SU-DHL-6 (cell line): ENCODE measurements at regions not wholly inside any gene's neighbourhood (a gene's known extent, or its start where the extent isn't known, plus 50 kb on each side); places are given as distances from the start of the nearest gene placed in this dataset.

Experiments used
- H2AFZ ChIP-seq: fragments of 200-600 bp; sonication (generic); 2 replicates; pipeline ENCODE4 v1.6.1; 2014; ENCODE audit warnings: low read depth, mild to moderate bottlenecking, moderate library complexity, mixed read lengths, antibody characterized with exemption, low read length; ENCODE audit not compliant: severe bottlenecking
- H3F3A ChIP-seq: fragments of 200-600 bp; shearing (Covaris generic); 2 replicates; pipeline ENCODE4 v1.6.0; 2016; ENCODE audit warnings: antibody characterized with exemption, mild to moderate bottlenecking; ENCODE audit not compliant: insufficient read depth
- H3K27ac ChIP-seq: fragments of 200-600 bp; sonication (generic); 2 replicates; pipeline ENCODE4 v1.5.1; 2016; ENCODE audit warnings: low read depth, mild to moderate bottlenecking, low read length, moderate library complexity, mixed read lengths
- H3K27me3 ChIP-seq: fragments of 200-600 bp; sonication (generic), shearing (Covaris generic); 2 replicates; pipeline ENCODE4 v1.6.0; 2014; ENCODE audit warnings: mild to moderate bottlenecking, low read length
- H3K36me3 ChIP-seq: fragments of 200-600 bp; sonication (generic); 2 replicates; pipeline ENCODE4 v1.6.1; 2014; ENCODE audit warnings: mild to moderate bottlenecking, low read length, mixed read lengths
- H3K4me2 ChIP-seq: fragments of 300-600, 200-600 bp; shearing (Covaris generic), sonication (generic); 2 replicates; pipeline ENCODE4 v1.6.0; 2014; ENCODE audit warnings: low read length, low read depth, mild to moderate bottlenecking; ENCODE audit not compliant: poor library complexity, severe bottlenecking
- H3K4me3 ChIP-seq: fragments of 200-600 bp; sonication (generic); 2 replicates; pipeline ENCODE4 v1.5.1; 2014; ENCODE audit warnings: antibody characterized with exemption, low read length, mild to moderate bottlenecking, mixed read lengths; ENCODE audit not compliant: insufficient read depth, poor library complexity, severe bottlenecking
- H3K79me2 ChIP-seq: fragments of 200-600 bp; sonication (generic); 2 replicates; pipeline ENCODE4 v1.6.1; 2014; ENCODE audit warnings: mild to moderate bottlenecking, low read length, moderate library complexity; ENCODE audit not compliant: insufficient read depth
- H3K9ac ChIP-seq: fragments of 200-600 bp; sonication (generic); 2 replicates; pipeline ENCODE4 v1.7.0; 2014; ENCODE audit warnings: mild to moderate bottlenecking, low read length
- H3K9me2 ChIP-seq: fragments of 200-600 bp; sonication (generic); replicated peaks from 2 replicates; pipeline ENCODE4 v1.6.1; 2014; ENCODE audit warnings: low read length; ENCODE audit not compliant: insufficient read depth
- H3K9me3 ChIP-seq: fragments of 200-600 bp; sonication (generic); 2 replicates; pipeline ENCODE4 v1.6.1; 2014; ENCODE audit warnings: low read length, mixed read lengths; ENCODE audit not compliant: insufficient read depth
- H4K20me1 ChIP-seq: fragments of 200-600 bp; sonication (generic); 2 replicates; pipeline ENCODE4 v1.6.1; 2014; ENCODE audit warnings: low read depth, mild to moderate bottlenecking, antibody characterized with exemption, low read length, moderate library complexity, mixed read lengths
- EZH2phosphoT487 ChIP-seq: fragments of 200-600 bp; sonication (generic), shearing (Covaris generic); conservative IDR thresholded peaks from 2 replicates; pipeline ENCODE4 v1.6.1; 2018; ENCODE audit warnings: mild to moderate bottlenecking, antibody characterized with exemption, low read length, moderate library complexity, mixed read lengths
- TF ChIP-seq, protein P1 (sequence below): fragments of 200-600 bp; sonication (generic); IDR thresholded peaks from one replicate; pipeline ENCODE4 v1.5.1; 2017; ENCODE audit warnings: antibody characterized with exemption, mild to moderate bottlenecking, low read length, moderate library complexity; ENCODE audit not compliant: insufficient read depth, poor library complexity, severe bottlenecking

DNA sequence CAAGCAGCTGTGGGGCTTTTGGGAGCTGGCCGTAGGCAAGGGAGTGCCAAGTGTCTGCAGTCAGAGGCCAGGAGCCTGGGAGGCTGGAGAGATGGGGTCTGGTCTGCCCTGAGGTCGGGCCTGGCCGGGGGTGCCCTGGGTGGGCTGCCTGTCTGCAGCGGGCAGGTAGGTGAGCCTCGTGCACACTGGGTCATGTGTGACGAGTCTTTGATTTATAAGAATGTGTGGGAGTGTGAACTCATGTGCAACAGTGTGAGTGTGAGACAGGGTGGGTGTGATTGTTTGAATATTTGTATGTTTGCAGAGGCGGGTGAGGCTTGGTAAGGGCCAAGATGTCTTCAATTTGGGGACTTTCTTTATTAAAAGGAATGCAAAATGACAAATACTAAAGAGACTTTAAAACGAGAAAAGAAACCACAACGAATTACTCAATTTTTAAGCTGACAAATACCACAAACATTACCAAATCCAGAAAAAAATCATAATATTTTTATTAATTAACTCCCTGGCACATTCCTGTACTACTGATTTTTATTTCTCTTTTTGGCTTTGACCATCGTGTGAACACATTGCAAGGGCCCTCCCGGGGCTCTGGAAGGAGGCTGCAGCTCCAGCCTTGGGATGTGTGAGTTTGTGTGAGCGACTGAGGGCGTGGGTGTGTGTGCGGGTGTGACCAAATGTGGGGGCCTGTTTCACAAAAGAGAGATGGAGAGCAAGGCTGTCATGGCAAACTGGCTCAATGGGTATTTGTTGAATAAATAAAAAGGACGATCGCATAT lies 110.3 kb upstream of the WNT4 start:
- Histone ChIP-seq H4K20me1 (no peaks in the 10 kb centered on the region), H3F3A (no peaks in the 10 kb centered on the region), H3K9ac (no peak overlapping the region), H3K9me2 (no peaks in the 10 kb centered on the region), H3K27ac (no peak overlapping the region), H3K9me3 (no peaks in the 10 kb centered on the region), H3K36me3 (no peaks in the 10 kb centered on the region), H2AFZ (no peak overlapping the region), H3K27me3 (no peaks in the 10 kb centered on the region), H3K4me3 (no peak overlapping the region), H3K4me2 (no peak overlapping the region), H3K79me2 (no peaks in the 10 kb centered on the region)
- TF ChIP-seq EZH2phosphoT487 = no peak
- TF ChIP-seq, protein P1, sequence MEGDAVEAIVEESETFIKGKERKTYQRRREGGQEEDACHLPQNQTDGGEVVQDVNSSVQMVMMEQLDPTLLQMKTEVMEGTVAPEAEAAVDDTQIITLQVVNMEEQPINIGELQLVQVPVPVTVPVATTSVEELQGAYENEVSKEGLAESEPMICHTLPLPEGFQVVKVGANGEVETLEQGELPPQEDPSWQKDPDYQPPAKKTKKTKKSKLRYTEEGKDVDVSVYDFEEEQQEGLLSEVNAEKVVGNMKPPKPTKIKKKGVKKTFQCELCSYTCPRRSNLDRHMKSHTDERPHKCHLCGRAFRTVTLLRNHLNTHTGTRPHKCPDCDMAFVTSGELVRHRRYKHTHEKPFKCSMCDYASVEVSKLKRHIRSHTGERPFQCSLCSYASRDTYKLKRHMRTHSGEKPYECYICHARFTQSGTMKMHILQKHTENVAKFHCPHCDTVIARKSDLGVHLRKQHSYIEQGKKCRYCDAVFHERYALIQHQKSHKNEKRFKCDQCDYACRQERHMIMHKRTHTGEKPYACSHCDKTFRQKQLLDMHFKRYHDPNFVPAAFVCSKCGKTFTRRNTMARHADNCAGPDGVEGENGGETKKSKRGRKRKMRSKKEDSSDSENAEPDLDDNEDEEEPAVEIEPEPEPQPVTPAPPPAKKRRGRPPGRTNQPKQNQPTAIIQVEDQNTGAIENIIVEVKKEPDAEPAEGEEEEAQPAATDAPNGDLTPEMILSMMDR = no peak

DNA sequence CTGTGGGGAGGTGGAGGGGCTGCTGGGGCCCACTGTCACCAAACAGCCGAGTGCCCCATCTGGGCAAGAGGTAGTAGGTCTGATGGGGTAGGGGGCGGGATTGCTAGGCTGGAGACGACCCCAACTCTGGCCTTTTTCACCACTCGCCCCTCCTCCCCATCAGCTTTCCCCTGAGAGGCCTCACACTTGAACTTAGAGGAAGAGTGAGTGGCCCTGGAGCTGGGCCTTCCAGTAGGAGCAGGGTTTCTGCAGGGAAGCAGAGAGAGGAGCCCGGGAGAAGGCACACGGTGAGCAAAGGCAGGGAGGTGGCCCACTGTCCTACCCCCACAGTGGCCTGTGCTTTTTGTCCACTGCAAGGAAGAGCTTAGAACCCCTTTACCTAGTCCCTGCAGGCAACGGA lies 111.9 kb upstream of the WNT4 start:
- Histone ChIP-seq H3K36me3 (no peaks in the 10 kb centered on the region), H3K9ac (no peak overlapping the region)

DNA sequence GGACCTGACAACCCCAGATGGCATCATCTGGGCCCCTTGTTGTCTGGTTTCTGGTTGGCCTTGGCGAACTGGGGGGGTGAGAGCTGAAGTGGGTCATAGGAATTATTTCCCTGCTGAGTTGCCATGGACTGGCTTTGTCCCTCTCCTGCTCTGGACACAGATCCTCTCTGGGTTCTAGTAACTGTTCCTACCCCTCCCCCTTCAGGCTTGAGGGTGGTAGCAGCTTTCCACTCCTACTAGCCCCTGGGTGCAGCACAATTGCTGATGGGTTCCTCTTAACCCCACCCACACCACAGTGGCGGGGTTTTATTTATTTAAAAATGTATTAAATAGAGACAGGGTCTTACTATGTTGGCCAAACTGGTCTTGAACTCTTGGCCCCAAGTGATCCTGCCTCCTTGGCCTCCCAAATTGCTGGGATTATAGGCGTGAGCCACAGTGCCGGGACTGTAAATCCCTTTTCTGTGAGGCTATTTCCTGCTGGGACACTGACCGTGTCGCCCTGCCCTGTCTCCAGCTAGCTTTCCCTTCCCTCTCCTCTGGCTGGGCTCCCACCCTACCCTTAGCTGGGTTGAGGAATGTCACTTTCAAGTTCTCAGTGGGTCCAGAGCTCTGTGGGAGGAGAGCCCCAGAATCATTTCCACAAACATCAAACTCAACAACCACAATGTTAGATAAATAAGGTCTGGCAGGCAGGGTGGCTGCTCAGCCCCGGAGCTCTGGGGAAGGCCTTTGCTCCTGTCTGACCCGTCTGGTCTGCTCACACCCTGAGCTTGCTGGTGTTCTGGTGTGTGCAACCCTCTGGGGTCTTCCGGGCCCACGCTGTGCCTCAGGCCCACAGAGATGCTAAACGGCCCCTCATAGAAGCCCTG lies 112.7 kb upstream of the WNT4 start:
- TF ChIP-seq, protein P1 = no peak
- no peak for TF ChIP-seq EZH2phosphoT487
- no peaks in the 10 kb centered on the region for H3K79me2 ChIP-seq
- H3K4me2 ChIP-seq = no peak overlapping the region
- H3K4me3 ChIP-seq = no peak overlapping the region
- no peaks in the 10 kb centered on the region for H3K9me2 ChIP-seq
- H3K9me3 ChIP-seq = no peaks in the 10 kb centered on the region
- no peaks in the 10 kb centered on the region for H4K20me1 ChIP-seq
- H3F3A ChIP-seq = no peaks in the 10 kb centered on the region
- no peak overlapping the region for H3K27ac ChIP-seq
- H2AFZ ChIP-seq = no peak overlapping the region
- no peaks in the 10 kb centered on the region for H3K36me3 ChIP-seq
- no peak overlapping the region for H3K9ac ChIP-seq
- no peaks in the 10 kb centered on the region for H3K27me3 ChIP-seq

More for the DNA sequence above, 111.9 kb upstream of the WNT4 start:
- H3F3A ChIP-seq = no peaks in the 10 kb centered on the region
- H4K20me1 ChIP-seq = no peaks in the 10 kb centered on the region
- no peaks in the 10 kb centered on the region for H3K27me3 ChIP-seq
- no peaks in the 10 kb centered on the region for H3K9me2 ChIP-seq
- no peaks in the 10 kb centered on the region for H3K79me2 ChIP-seq
- no peaks in the 10 kb centered on the region for H3K9me3 ChIP-seq
- no peak overlapping the region for H3K4me2 ChIP-seq
- H3K27ac ChIP-seq = no peak overlapping the region
- no peak overlapping the region for H2AFZ ChIP-seq
- no peak overlapping the region for H3K4me3 ChIP-seq
- TF ChIP-seq, protein P1 = no peak
- TF ChIP-seq EZH2phosphoT487 = no peak
